Natural killer cell (primary cell): ENCODE measurements at regions not wholly inside any gene's neighbourhood (a gene's known extent, or its start where the extent isn't known, plus 50 kb on each side); places are given as distances from the start of the nearest gene placed in this dataset.

Source experiments
- ATAC-seq, 3 donors: fragments of 150-1000 bp in 2 of 3; fragments of 200-7000 bp in 1 of 3; cut with Tn5 transposase; 1 replicate in 1 of 3; 2 replicates in 2 of 3; pipeline ENCODE4 v1.10.0; 2021; ENCODE audit warnings: mild to moderate bottlenecking in 2 of 3, moderate library complexity in 2 of 3
- DNase-seq, 2 donors: peaks; one replicate each; pipeline versions ENCODE4 v3.0.0 to v3.0.0-alpha.2; 2013 to 2021; ENCODE audit warnings: mixed read lengths in 1 of 2
- H3K27ac ChIP-seq: one replicate; pipeline ENCODE4 v1.5.1; 2013; ENCODE audit warnings: mild to moderate bottlenecking, low read length
- H3K27me3 ChIP-seq: one replicate; pipeline ENCODE4 v1.6.1; 2013; ENCODE audit warnings: low read length; ENCODE audit not compliant: control insufficient read depth, insufficient read depth
- H3K36me3 ChIP-seq: one replicate; pipeline ENCODE4 v1.6.1; 2013; ENCODE audit warnings: low read length; ENCODE audit not compliant: control insufficient read depth, insufficient read depth
- H3K4me1 ChIP-seq: one replicate; pipeline ENCODE4 v1.6.1; 2013; ENCODE audit warnings: low read length; ENCODE audit not compliant: control insufficient read depth, insufficient read depth
- H3K4me3 ChIP-seq: one replicate; pipeline ENCODE4 v1.5.1; 2013; ENCODE audit warnings: low read length
- H3K9me3 ChIP-seq: one replicate; pipeline ENCODE4 v1.6.1; 2013; ENCODE audit warnings: low read length; ENCODE audit not compliant: control insufficient read depth, insufficient read depth
- H3K27ac Mint-ChIP-seq, 2 donors: one replicate each; pipeline ENCODE4 v1.8.0; 2022; ENCODE audit warnings: mild to moderate bottlenecking in 2 of 2, mixed read lengths in 2 of 2, moderate library complexity in 1 of 2
- H3K27me3 Mint-ChIP-seq, 2 donors: one replicate each; pipeline ENCODE4 v1.8.0; 2022; ENCODE audit warnings: low read depth in 2 of 2, mixed read lengths in 2 of 2
- H3K36me3 Mint-ChIP-seq: one replicate; pipeline ENCODE4 v1.8.0; 2022; ENCODE audit warnings: mixed read lengths
- H3K4me1 Mint-ChIP-seq, 2 donors: one replicate each; pipeline ENCODE4 v1.8.0; 2022; ENCODE audit warnings: mixed read lengths in 2 of 2
- H3K4me3 Mint-ChIP-seq: one replicate; pipeline ENCODE4 v1.8.0; 2022; ENCODE audit warnings: mild to moderate bottlenecking, moderate library complexity, mixed read lengths
- H3K9me3 Mint-ChIP-seq, 2 donors: one replicate each; pipeline ENCODE4 v1.8.0; 2022; ENCODE audit warnings: mixed read lengths in 2 of 2
- CTCF ChIP-seq: fragments of 200-600 bp; IDR thresholded peaks from one replicate; pipeline ENCODE4 v1.8.0; 2022; ENCODE audit warnings: antibody characterized with exemption
- WGBS: methylation state at CpG from one replicate; pipeline ENCODE4 v1.1.7; 2013; ENCODE audit warnings: missing lambda C conversion rate; ENCODE audit not compliant: insufficient coverage; 5-methylcytosine and 5-hydroxymethylcytosine counted together
- intact Hi-C: fragments of 100-400 bp; cut with micrococcal nuclease; formaldehyde crosslinking; loops from one replicate; pipeline ENCODE4 v1.14.2; 2022

GRCh38 chr11:13183826-13184196 lies 93.8 kb upstream of the BMAL1 start:
- Histone ChIP-seq H3K9me3 (no peaks in the 10 kb centered on the region), H3K4me1 (no peaks in the 10 kb centered on the region), H3K4me3 (no peak overlapping the region), H3K27me3 (no peaks in the 10 kb centered on the region), H3K27ac (no peak overlapping the region), H3K36me3 (no peaks in the 10 kb centered on the region)
- DNase-seq (no peak), ATAC-seq (no peak)
- Mint-ChIP-seq H3K36me3 (peaks cover 9% of the 10 kb centered on the region), H3K9me3 (peaks cover 4 to 13% of the 10 kb centered on the region in 2 donors), H3K27me3 (peaks cover 13 to 15% of the 10 kb centered on the region in 2 donors), H3K4me3 (no peak overlapping the region), H3K27ac (no peak overlapping the region), H3K4me1 (peaks cover 4 to 6% of the 10 kb centered on the region in 2 donors)
- 100% methylated on average over 1 of the region's 1 CpG for WGBS
- intact Hi-C loops, result loop anchor here (1.0 kb wide), 1 partner anchor 160 kb away; no protein-coding TSS in a partner anchor
- peak; percentile 1 for TF ChIP-seq CTCF

GRCh38 chr11:13184295-13184794 lies 93.2 kb upstream of the BMAL1 start:
- Mint-ChIP-seq H3K9me3 (peaks cover 4 to 13% of the 10 kb centered on the region in 2 donors), H3K4me3 (no peak overlapping the region), H3K36me3 (peaks cover 10% of the 10 kb centered on the region), H3K27me3 (peaks cover 13 to 18% of the 10 kb centered on the region in 2 donors), H3K4me1 (peaks cover 4 to 6% of the 10 kb centered on the region in 2 donors), H3K27ac (no peak overlapping the region)
- DNase-seq, result no peak
- TF ChIP-seq CTCF, result no peak
- H3K4me1 ChIP-seq, result no peaks in the 10 kb centered on the region
- intact Hi-C loops, result no loop called here
- no peak for ATAC-seq
- no peaks in the 10 kb centered on the region for H3K27me3 ChIP-seq
- no peaks in the 10 kb centered on the region for H3K36me3 ChIP-seq
- H3K4me3 ChIP-seq, result no peak overlapping the region
- no peak overlapping the region for H3K27ac ChIP-seq
- no peaks in the 10 kb centered on the region for H3K9me3 ChIP-seq
- 83% methylated on average over 9 of the region's 9 CpGs for WGBS

GRCh38 chr11:13188179-13188578 lies 89.4 kb upstream of the BMAL1 start:
- intact Hi-C loops, result no loop called here
- Mint-ChIP-seq H3K27ac (no peak overlapping the region), H3K4me3 (no peak overlapping the region), H3K4me1 (peaks cover 4% of the 10 kb centered on the region in 2 donors), H3K9me3 (peaks cover 4 to 13% of the 10 kb centered on the region in 2 donors), H3K36me3 (peaks cover 10% of the 10 kb centered on the region), H3K27me3 (peaks cover 13 to 25% of the 10 kb centered on the region in 2 donors)
- Histone ChIP-seq H3K4me1 (no peaks in the 10 kb centered on the region), H3K36me3 (no peaks in the 10 kb centered on the region), H3K27me3 (no peaks in the 10 kb centered on the region), H3K9me3 (no peaks in the 10 kb centered on the region), H3K27ac (no peak overlapping the region), H3K4me3 (no peak overlapping the region)
- TF ChIP-seq CTCF, result no peak
- no peak for DNase-seq
- ATAC-seq, result no peak
